22Rv1 (cell line): ENCODE measurements at regions not wholly inside any gene's neighbourhood (a gene's known extent, or its start where the extent isn't known, plus 50 kb on each side); places are given as distances from the start of the nearest gene placed in this dataset.

Experiments
- ZFX ChIP-seq: fragments of 450-650 bp; IDR thresholded peaks from 2 replicates; pipeline ENCODE4 v1.6.1; 2017; ENCODE audit warnings: antibody characterized with exemption, borderline replicate concordance
- TF ChIP-seq, protein P1 (sequence below): fragments of 450-650 bp; IDR thresholded peaks from 2 replicates; pipeline ENCODE4 v1.5.1; 2017; ENCODE audit warnings: mild to moderate bottlenecking

DNA sequence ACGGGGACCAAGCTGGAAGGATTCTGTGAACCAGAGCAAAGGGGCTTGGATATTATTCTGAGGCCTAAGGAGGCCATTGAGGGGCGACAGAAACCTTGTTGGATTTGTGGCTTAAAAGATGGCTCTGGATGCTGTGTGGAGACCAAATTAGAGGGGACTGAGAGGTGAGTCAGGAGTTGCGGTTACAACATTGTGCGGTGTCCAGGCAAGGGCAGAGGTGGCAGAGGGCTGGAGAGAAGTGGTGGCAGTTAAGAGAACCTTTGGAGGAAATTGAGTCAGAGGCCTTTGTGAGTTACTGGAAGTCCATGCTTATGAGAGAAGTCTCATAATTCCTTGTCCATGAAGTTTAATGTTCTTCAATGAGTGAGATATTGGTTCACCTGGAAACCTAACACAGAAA, 143.2 kb downstream of the FAM43A start:
- TF ChIP-seq, protein P1, sequence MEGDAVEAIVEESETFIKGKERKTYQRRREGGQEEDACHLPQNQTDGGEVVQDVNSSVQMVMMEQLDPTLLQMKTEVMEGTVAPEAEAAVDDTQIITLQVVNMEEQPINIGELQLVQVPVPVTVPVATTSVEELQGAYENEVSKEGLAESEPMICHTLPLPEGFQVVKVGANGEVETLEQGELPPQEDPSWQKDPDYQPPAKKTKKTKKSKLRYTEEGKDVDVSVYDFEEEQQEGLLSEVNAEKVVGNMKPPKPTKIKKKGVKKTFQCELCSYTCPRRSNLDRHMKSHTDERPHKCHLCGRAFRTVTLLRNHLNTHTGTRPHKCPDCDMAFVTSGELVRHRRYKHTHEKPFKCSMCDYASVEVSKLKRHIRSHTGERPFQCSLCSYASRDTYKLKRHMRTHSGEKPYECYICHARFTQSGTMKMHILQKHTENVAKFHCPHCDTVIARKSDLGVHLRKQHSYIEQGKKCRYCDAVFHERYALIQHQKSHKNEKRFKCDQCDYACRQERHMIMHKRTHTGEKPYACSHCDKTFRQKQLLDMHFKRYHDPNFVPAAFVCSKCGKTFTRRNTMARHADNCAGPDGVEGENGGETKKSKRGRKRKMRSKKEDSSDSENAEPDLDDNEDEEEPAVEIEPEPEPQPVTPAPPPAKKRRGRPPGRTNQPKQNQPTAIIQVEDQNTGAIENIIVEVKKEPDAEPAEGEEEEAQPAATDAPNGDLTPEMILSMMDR, result no peak
- TF ChIP-seq ZFX, result no peak
